CD4-positive, alpha-beta memory T cell (primary cell): ENCODE measurements at regions not wholly inside any gene's neighbourhood (a gene's known extent, or its start where the extent isn't known, plus 50 kb on each side); places are given as distances from the start of the nearest gene placed in this dataset.

ENCODE experiments used
- CTCF ChIA-PET: fragments of 350-600 bp; sonication (Branson Sonifier 250); formaldehyde crosslinking; loops from one replicate; lab custom pipeline; 2021; ENCODE audit warnings: inconsistent platforms; ENCODE audit not compliant: partially characterized antibody; lab: Charles Lee
- POLR2A ChIA-PET: fragments of 350-600 bp; sonication (Branson Sonifier 250); formaldehyde crosslinking; loops from one replicate; lab custom pipeline; 2021; ENCODE audit not compliant: partially characterized antibody; lab: Charles Lee
- DNase-seq, 5 donors: peaks; one replicate each; pipeline versions ENCODE4 v3.0.0 to v3.0.0-alpha.2; 2020 to 2022; ENCODE audit warnings: mixed read lengths in 1 of 5
- H3K27ac ChIP-seq: one replicate; pipeline ENCODE4 v1.7.0; 2013; ENCODE audit warnings: low read depth, low read length
- H3K27me3 ChIP-seq: 2 replicates; pipeline ENCODE4 v1.7.0; 2013; ENCODE audit warnings: mild to moderate bottlenecking, low read length, moderate library complexity; ENCODE audit not compliant: insufficient read depth
- H3K36me3 ChIP-seq: 2 replicates; pipeline ENCODE4 v1.7.0; 2013; ENCODE audit warnings: mild to moderate bottlenecking, low read length, moderate library complexity; ENCODE audit not compliant: insufficient read depth
- H3K4me1 ChIP-seq: 2 replicates; pipeline ENCODE4 v1.7.0; 2013; ENCODE audit warnings: mild to moderate bottlenecking, low read length, moderate library complexity; ENCODE audit not compliant: insufficient read depth
- H3K4me3 ChIP-seq, 2 donors: one replicate each; pipeline ENCODE4 v1.7.0; 2013; ENCODE audit warnings: low read length in 2 of 2, mild to moderate bottlenecking in 1 of 2
- H3K9me3 ChIP-seq, 2 donors: one replicate each; pipeline ENCODE4 v1.7.0; 2013; ENCODE audit warnings: low read length in 2 of 2, control low read depth in 1 of 2; ENCODE audit not compliant: control insufficient read depth in 1 of 2
- H3K27ac Mint-ChIP-seq, 7 donors: one replicate each; pipeline ENCODE4 v1.8.0; 2020 to 2021; ENCODE audit warnings: mixed read lengths in 7 of 7, mild to moderate bottlenecking in 6 of 7, inconsistent platforms in 3 of 7, moderate library complexity in 3 of 7
- H3K27me3 Mint-ChIP-seq, 2 donors: one replicate each; pipeline ENCODE4 v1.8.0; 2020 to 2021; ENCODE audit warnings: mixed read lengths in 2 of 2
- H3K36me3 Mint-ChIP-seq, 2 donors: one replicate each; pipeline ENCODE4 v1.8.0; 2020 to 2021; ENCODE audit warnings: mixed read lengths in 2 of 2, inconsistent platforms in 1 of 2, mild to moderate bottlenecking in 1 of 2
- H3K4me1 Mint-ChIP-seq, 4 donors: one replicate each; pipeline ENCODE4 v1.8.0; 2020 to 2021; ENCODE audit warnings: mixed read lengths in 4 of 4, mild to moderate bottlenecking in 1 of 4
- H3K4me3 Mint-ChIP-seq, 8 donors: one replicate each; pipeline ENCODE4 v1.8.0; 2020 to 2021; ENCODE audit warnings: mixed read lengths in 8 of 8, mild to moderate bottlenecking in 7 of 8, moderate library complexity in 6 of 8, inconsistent platforms in 3 of 8
- H3K9me3 Mint-ChIP-seq, 8 donors: one replicate each; pipeline ENCODE4 v1.8.0; 2020 to 2021; ENCODE audit warnings: mixed read lengths in 8 of 8, mild to moderate bottlenecking in 5 of 8, inconsistent platforms in 3 of 8, moderate library complexity in 1 of 8
- intact Hi-C: fragments of 100-400 bp; cut with micrococcal nuclease; formaldehyde crosslinking; loops from one replicate; pipeline ENCODE4 v1.15.1; 2023

DNA sequence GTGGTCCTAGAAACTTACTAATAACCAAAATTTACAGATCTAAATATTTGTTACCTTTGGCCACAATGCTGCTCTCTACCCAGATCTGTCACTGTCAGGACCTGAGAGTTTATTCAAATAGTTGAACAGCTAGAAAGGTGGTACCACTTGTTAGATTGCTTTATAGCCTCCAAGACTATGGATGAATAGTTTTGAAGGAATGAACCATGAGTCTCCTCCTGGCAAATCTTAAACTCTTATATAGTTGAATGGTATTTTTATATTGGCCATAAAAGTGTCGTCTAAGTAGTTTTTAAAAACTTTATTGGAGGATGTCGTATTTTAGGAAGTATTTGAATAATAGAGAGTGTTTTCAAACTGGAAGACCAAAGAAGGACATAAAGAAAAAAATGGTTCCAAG lies 178.7 kb downstream of the AHR start:
- Histone ChIP-seq H3K36me3 (no peaks in the 10 kb centered on the region), H3K27ac (no peak overlapping the region), H3K4me3 (no peak overlapping the region), H3K27me3 (no peaks in the 10 kb centered on the region), H3K4me1 (no peaks in the 10 kb centered on the region), H3K9me3 (no peaks in the 10 kb centered on the region)
- ChIA-PET POLR2A (no interaction called here), CTCF (no interaction called here)
- no peak overlapping the region for H3K4me3 Mint-ChIP-seq
- H3K9me3 Mint-ChIP-seq: no peaks in the 10 kb centered on the region
- no peaks in the 10 kb centered on the region for H3K36me3 Mint-ChIP-seq
- DNase-seq: no peak
- no peak overlapping the region for H3K27ac Mint-ChIP-seq
- intact Hi-C loops: no loop called here
- no peaks in the 10 kb centered on the region for H3K4me1 Mint-ChIP-seq
- peaks cover 0 to 2% of the 10 kb centered on the region in 2 donors for H3K27me3 Mint-ChIP-seq

DNA sequence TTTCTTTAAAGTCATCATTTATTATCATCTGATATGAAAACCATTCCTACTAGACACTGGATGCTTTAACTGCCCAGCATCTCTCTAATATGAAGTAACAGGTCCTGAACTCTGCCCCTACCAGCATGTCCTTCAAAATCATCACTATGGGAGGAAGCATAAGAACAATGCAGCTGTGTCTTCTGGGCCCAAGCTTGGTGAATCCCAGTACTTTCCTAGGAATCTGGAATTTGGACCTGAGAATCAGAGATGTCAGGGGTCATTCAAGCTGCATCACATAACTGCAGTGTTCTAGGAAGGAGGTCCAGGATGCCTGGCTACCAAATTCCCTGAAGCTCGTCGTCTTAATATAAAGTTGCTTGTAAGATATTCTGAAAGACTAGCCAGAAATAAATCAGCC lies 182.7 kb downstream of the AHR start:
- ChIA-PET POLR2A (no interaction called here), CTCF (no interaction called here)
- Histone ChIP-seq H3K9me3 (no peaks in the 10 kb centered on the region), H3K27me3 (no peaks in the 10 kb centered on the region), H3K36me3 (no peaks in the 10 kb centered on the region), H3K4me3 (no peak overlapping the region), H3K4me1 (no peaks in the 10 kb centered on the region), H3K27ac (no peak overlapping the region)
- intact Hi-C loops: no loop called here
- Mint-ChIP-seq H3K27me3 (no peaks in the 10 kb centered on the region), H3K36me3 (no peaks in the 10 kb centered on the region), H3K4me3 (no peak overlapping the region), H3K4me1 (no peaks in the 10 kb centered on the region), H3K27ac (no peak overlapping the region), H3K9me3 (no peaks in the 10 kb centered on the region)
- DNase-seq: no peak

DNA sequence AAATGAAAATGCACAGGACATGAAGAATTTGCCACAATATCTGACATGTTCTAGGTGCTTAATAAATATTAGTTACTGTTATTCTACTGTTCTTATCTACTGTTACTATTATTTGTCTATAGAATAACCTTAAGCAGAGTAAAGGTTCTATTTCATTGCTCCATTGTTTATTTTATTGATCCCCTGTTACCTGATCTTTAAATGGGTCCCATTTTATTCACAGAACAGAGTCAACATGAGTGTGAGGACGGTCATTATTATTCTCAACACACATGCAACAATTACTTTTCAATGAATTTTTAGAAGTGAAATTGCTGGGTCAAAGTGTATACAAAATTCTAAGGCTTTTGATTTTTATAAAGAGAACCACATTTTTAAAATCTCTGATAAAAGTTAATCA lies 186.9 kb downstream of the AHR start:
- Mint-ChIP-seq H3K27me3 (peaks cover 3% of the 10 kb centered on the region in 2 donors), H3K4me1 (peaks cover 0 to 2% (median 0%) of the 10 kb centered on the region in 4 donors), H3K27ac (no peak overlapping the region), H3K36me3 (no peaks in the 10 kb centered on the region), H3K4me3 (no peak overlapping the region), H3K9me3 (no peaks in the 10 kb centered on the region)
- H3K9me3 ChIP-seq: no peaks in the 10 kb centered on the region
- ChIA-PET POLR2A (no interaction called here), CTCF (no interaction called here)
- no peak overlapping the region for H3K27ac ChIP-seq
- intact Hi-C loops: no loop called here
- H3K4me3 ChIP-seq: no peak overlapping the region
- no peaks in the 10 kb centered on the region for H3K4me1 ChIP-seq
- H3K36me3 ChIP-seq: no peaks in the 10 kb centered on the region
- DNase-seq: no peak
- H3K27me3 ChIP-seq: no peaks in the 10 kb centered on the region

DNA sequence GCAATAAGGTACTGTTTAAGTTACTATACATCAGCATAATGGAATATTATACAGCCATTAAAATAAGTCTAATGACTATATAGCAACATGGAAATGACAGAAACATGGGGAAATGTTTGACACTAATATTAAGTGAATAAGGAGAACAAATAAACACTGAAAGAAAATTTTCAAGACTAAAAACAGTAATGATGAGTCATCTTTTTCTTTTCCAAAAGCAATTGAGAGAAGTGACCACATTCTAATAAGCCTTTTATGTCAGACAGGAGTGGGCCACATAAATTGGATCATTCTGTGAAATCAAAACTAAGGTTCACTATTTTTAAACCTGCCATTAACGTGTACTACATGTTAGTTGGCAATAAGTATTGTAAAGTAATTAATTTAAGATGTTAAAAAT lies 187.5 kb downstream of the AHR start:
- Histone ChIP-seq H3K36me3 (no peaks in the 10 kb centered on the region), H3K27ac (no peak overlapping the region), H3K9me3 (no peaks in the 10 kb centered on the region), H3K4me3 (no peak overlapping the region), H3K4me1 (no peaks in the 10 kb centered on the region), H3K27me3 (no peaks in the 10 kb centered on the region)
- Mint-ChIP-seq H3K27ac (no peak overlapping the region), H3K27me3 (peaks cover 3% of the 10 kb centered on the region in 2 donors), H3K4me1 (peaks cover 0 to 5% (median 0%) of the 10 kb centered on the region in 4 donors), H3K9me3 (no peaks in the 10 kb centered on the region), H3K36me3 (no peaks in the 10 kb centered on the region), H3K4me3 (no peak overlapping the region)
- intact Hi-C loops: no loop called here
- POLR2A ChIA-PET: no interaction called here
- DNase-seq: no peak
- CTCF ChIA-PET: no interaction called here

DNA sequence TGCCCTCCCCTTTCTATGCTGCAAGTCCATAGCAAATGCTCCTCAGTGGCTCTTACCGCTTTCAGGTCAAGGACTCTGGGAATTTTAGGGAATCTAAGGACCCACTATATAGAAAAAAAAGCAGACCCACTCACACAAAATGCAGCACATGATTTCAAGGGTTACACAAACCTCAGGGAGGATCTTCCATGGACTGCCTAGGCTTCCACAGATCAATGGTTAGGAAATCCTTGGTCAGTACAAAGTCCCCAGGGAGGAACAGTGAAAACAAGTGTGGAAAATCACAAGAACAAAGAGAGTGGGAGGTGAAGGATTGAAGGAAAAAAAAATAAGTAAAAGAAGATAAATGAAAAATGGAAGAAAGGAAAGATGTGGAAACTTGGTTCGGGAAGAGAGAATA lies 188.4 kb downstream of the AHR start:
- no peaks in the 10 kb centered on the region for H3K4me1 ChIP-seq
- ChIA-PET POLR2A (no interaction called here), CTCF (no interaction called here)
- Mint-ChIP-seq H3K4me3 (no peak overlapping the region), H3K27me3 (peaks cover 3% of the 10 kb centered on the region in 2 donors), H3K36me3 (no peaks in the 10 kb centered on the region), H3K4me1 (peaks cover 0 to 5% (median 0%) of the 10 kb centered on the region in 4 donors), H3K27ac (peak overlapping the region in 1 of 7 donors; percentile 62), H3K9me3 (no peaks in the 10 kb centered on the region)
- no peak for DNase-seq
- H3K27me3 ChIP-seq: no peaks in the 10 kb centered on the region
- H3K36me3 ChIP-seq: no peaks in the 10 kb centered on the region
- H3K9me3 ChIP-seq: no peaks in the 10 kb centered on the region
- no peak overlapping the region for H3K4me3 ChIP-seq
- H3K27ac ChIP-seq: no peak overlapping the region
- intact Hi-C loops: no loop called here

DNA sequence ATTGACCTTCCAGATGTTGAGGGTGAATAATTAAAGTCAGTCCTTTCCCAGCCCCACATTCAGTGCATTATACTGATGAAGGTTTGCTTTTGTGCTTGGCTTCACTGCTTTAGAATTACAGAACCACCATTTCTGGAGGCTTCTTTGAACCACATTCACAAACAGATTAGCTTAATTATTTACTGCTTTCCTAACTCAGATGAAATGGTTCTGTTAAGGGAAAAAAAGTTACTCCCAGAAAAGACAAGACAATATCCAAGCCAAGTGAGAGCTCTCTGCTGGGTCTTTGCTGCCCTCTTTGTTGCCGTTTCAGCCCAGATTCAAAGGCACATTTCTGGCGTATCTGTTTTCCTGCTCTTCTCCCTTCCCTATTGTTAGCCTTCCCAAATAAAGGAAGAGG lies 188.9 kb downstream of the AHR start:
- no peaks in the 10 kb centered on the region for H3K27me3 ChIP-seq
- no peak overlapping the region for H3K27ac Mint-ChIP-seq
- no peak overlapping the region for H3K4me3 ChIP-seq
- CTCF ChIA-PET: interaction anchor here (0.6 kb wide), 1 partner anchor 564 kb away, joined by 3 read pairs; no protein-coding TSS in a partner anchor
- DNase-seq: no peak
- no peak overlapping the region for H3K27ac ChIP-seq
- no peaks in the 10 kb centered on the region for H3K9me3 ChIP-seq
- no peaks in the 10 kb centered on the region for H3K36me3 Mint-ChIP-seq
- H3K4me1 ChIP-seq: no peaks in the 10 kb centered on the region
- H3K4me3 Mint-ChIP-seq: no peak overlapping the region
- H3K36me3 ChIP-seq: no peaks in the 10 kb centered on the region
- intact Hi-C loops: no loop called here
- H3K4me1 Mint-ChIP-seq: peaks cover 0 to 5% (median 0%) of the 10 kb centered on the region in 4 donors
- H3K27me3 Mint-ChIP-seq: peaks cover 3% of the 10 kb centered on the region in 2 donors
- no peaks in the 10 kb centered on the region for H3K9me3 Mint-ChIP-seq
- POLR2A ChIA-PET: no interaction called here

DNA sequence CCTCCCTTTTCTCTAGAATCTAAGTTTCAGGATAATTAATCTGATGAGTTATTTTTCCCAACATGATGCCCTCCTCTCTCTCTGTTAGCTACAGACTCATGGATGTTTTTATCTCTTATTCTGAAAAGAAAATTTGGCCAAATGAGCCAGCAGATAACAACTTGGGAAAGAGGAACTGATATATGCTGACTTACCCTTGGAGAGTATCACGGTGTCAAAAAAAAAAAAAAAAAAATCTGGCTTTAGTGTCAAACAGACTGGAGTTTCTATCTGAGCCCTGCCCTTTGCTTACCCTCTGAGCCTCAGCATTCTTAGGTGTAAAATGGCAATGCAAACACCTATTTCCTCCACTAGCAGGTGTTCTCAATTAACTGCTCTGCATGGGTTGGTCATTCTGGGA lies 190.4 kb downstream of the AHR start:
- Histone ChIP-seq H3K36me3 (no peaks in the 10 kb centered on the region), H3K4me1 (no peaks in the 10 kb centered on the region), H3K4me3 (no peak overlapping the region), H3K9me3 (no peaks in the 10 kb centered on the region), H3K27me3 (no peaks in the 10 kb centered on the region), H3K27ac (no peak overlapping the region)
- Mint-ChIP-seq H3K9me3 (no peaks in the 10 kb centered on the region), H3K36me3 (no peaks in the 10 kb centered on the region), H3K27me3 (peaks cover 3% of the 10 kb centered on the region in 2 donors), H3K4me3 (no peak overlapping the region), H3K4me1 (peaks cover 0 to 5% (median 0%) of the 10 kb centered on the region in 4 donors), H3K27ac (no peak overlapping the region)
- intact Hi-C loops: no loop called here
- no peak for DNase-seq
- CTCF ChIA-PET: no interaction called here
- POLR2A ChIA-PET: no interaction called here

DNA sequence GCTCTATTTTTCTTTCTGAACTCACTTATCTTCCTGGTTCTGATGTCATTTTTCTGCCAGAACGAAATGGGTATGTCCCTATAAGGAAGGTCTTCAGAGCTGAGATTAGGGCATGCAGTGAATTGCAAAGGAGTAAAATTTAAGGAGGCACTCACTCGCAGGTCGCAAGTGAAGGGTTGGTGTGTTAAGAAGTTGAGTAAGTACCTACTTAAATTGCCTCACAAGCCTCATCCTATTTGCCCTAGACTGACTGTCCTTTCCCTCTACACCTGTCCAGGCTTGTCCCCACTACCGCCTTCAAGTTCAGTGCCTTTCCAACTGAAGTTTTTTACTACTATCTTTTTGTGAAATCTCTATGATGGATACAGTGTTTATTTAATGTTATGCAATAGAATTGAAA lies 191.5 kb downstream of the AHR start:
- POLR2A ChIA-PET: no interaction called here
- no peaks in the 10 kb centered on the region for H3K4me1 ChIP-seq
- Mint-ChIP-seq H3K4me3 (no peak overlapping the region), H3K27ac (no peak overlapping the region), H3K27me3 (peaks cover 3 to 4% of the 10 kb centered on the region in 2 donors), H3K36me3 (no peaks in the 10 kb centered on the region), H3K4me1 (peaks cover 0 to 5% (median 0%) of the 10 kb centered on the region in 4 donors), H3K9me3 (no peaks in the 10 kb centered on the region)
- no peak overlapping the region for H3K27ac ChIP-seq
- CTCF ChIA-PET: no interaction called here
- no peaks in the 10 kb centered on the region for H3K9me3 ChIP-seq
- DNase-seq: no peak
- H3K36me3 ChIP-seq: no peaks in the 10 kb centered on the region
- no peak overlapping the region for H3K4me3 ChIP-seq
- intact Hi-C loops: no loop called here
- H3K27me3 ChIP-seq: no peaks in the 10 kb centered on the region
